ENCODE measurements at regions not wholly inside any gene's neighbourhood (a gene's known extent, or its start where the extent isn't known, plus 50 kb on each side); places are given as distances from the start of the nearest gene placed in this dataset.

- no peak for DNase-seq
These were observed 851.4 kb upstream of the AGA start for GRCh38 chr4:178293601-178294000.

DNA sequence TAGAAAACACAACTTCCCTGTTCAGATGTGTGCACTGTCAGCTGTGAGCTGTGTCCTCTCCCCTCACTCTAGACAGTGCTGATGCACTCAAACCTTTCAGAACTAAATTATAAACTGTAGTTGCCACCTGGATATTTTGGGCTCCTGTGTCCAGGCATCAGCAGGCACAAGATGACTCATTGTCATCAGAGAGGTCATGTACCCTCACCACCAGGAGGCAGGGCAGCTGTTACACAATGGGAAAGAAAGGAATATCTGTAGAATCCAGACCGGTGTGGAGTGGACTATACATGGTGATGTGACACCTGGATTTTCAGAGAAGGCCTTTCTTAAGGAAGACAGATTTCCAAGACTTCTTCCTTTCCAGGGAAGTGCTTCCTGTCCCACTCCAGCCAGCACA, 854.4 kb upstream of the AGA start:
- DNase-seq, result no peak

DNA sequence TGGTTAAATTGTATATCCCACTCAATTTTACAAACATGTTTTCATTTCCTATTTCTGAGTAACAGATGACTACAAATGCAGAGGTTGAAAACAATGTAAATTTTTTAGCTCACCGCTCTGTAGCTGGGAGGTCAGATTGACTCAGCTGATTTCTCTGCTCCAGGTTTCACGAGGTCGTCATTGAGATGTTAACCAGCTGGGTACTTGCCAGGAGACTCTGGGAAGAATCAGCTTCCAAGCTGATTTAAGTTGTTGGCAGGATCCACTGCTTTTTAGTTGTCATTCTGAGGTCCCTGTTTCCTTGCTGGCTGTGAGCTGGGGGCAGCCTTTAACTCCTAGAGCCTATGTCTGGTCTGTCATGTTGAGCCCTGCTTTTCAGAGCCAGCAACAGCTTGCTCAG, 864.3 kb upstream of the AGA start:
- DNase-seq, result peak; percentile 3

- DNase-seq, result no peak
These were observed 867.7 kb upstream of the AGA start for GRCh38 chr4:178309890-178310289.

- no peak for DNase-seq
These were observed 869.8 kb upstream of the AGA start for GRCh38 chr4:178311997-178312396.

- no peak for DNase-seq
These were observed 872.0 kb upstream of the AGA start for GRCh38 chr4:178314287-178314686.

DNA sequence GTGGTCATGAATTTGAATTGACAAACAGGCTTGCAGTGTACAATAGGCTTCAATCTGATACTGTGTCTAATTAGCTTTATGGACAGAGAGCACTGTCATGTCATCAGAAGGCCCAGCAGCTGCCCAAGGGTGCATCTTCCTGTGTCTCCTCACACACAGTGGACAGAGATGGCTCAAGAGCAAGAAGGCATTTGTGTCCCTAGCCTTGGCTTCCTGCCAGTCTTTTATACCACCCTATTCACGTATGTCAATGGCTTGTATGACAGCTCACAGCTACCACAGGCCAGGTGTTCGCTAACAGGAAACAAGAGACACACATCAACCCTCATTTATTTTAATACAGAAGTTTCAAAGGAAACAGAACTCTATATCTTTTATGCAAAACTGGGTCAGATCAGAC, 874.0 kb upstream of the AGA start:
- peak; percentile 1 for DNase-seq

- no peak for DNase-seq
These were observed 877.8 kb upstream of the AGA start for GRCh38 chr4:178320003-178320402.

DNA sequence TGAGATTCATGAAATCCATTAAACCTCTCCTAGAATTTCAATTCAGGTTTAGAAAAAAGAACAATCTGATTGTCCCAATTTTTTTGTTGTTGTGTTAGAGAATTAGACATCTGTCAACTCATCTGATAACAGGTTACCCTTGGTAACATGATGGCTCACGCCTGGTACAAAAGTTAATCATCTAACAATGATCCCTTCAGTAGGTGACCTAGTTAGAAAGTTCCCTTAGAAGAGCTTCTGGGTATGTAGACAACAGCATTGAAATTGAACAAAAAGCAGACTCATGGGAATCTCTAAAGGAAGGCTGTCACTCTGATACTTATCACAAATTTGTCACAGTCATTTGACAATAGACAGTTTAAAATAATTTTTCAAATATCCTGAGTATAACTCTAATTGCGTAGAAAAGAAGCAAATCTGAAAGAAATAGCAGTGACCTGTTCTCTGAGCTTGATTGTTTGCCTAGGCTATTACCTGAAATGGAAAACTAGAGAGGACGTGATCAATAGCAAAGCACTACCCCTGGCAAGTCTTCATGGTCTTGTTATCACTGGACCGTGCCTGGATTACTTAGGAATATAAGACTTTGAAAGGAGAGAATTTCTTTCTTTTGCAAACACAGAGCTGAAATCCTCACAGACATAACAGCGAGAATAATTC, 880.4 kb upstream of the AGA start:
- DNase-seq, result no peak

DNA sequence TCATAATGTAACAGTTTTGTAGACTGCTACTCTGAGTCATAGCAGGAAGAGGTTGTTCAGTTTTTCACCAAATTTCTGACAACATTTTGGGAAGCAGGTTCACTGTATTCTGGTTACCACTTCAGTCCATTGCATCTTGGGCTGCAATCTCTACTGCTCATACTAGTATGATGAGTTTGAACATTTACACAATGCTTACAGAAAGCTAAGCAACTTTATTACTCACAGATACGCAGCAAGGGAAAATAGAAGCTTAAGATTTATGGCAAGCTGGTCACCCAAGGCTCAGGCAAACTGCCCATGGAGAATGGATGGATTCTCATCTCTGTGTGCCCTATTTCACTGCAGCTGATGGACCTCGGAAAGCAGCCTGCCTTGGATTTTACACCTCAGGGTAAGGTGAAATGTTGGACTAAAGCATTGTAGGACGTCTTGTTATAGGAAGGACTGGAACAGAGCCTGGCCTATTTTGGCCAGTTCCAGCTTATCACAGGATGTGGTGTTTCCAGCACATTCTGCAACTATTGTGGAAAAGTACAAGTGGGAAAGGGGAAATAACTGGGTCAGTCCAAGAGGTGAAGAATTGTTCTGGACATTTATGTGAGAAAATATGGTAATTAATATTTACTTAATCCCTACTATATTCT, 887.1 kb upstream of the AGA start:
- DNase-seq, result no peak

DNA sequence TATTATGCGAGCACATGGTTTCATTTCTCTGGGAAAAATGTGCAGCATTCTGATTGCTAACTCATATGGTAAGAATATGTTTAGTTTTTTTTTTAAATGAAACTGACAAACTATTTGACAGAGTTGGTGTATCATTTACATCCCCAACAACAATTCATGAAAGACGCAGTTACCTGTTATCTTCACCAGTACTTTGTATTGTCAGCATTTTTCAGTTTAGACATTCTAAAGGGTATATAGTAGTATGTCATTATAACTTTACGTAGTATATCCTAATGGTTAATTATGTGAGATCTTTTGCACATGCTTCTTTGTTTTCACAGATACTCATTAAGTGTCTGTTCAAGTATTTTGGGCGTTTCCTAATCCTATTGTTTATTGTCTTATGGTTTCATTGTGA, 891.1 kb upstream of the AGA start:
- DNase-seq, result no peak

DNA sequence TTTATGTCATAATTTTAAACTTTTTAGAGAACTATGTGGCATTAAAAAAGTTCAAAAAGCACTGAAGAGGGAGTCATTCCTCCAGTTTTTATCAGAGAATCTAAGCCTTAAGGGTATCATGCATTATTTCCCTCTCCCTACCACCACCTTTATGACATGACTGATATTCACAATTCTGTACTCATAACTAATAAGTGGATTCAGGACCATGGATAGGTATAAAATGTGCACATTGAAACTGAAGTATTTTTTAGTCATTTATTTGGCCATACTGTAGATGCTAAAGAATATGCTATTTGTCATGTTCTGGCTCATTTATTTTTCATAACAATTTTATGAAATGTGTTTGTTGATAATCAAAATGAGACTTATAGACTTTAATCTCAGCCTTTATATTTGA, 897.5 kb upstream of the AGA start:
- DNase-seq, result peak; percentile 2

DNA sequence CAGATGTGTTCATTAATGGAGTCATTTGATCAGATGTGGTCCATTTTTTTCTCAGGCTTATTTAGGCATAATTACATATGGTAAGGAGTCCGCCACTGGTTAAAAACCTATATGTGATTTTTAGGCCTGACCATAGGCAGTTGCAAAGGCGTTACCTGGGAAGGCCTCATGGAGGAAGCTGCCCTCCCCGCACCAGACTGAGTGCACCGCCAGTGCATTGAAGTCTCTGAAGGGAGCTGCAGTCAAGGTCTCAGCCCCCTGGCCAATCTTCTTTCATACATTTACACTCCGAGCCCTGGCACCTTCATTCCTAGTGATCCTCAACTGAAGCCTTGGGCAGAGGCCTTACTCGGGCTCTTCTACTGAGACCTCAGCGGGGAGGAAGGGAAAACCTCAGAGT, 898.2 kb upstream of the AGA start:
- no peak for DNase-seq

DNA sequence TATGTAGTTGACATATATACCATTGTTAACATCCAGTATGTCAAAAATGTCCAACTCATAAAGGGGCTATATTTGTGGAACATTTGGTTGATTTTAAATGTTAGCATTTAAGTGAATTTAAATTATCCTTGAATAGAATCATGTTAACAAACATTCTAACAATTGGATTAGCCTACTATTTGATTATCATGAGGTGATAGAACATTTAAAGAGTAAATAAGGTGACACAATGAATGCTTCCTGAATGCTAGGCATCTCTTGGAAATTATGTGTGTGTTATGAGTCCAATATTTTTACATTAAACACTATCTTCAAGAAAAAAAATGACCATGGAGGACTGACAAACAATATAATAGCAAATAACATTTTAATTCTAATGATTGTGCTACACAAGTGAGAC, 901.9 kb upstream of the AGA start:
- no peak for DNase-seq

DNA sequence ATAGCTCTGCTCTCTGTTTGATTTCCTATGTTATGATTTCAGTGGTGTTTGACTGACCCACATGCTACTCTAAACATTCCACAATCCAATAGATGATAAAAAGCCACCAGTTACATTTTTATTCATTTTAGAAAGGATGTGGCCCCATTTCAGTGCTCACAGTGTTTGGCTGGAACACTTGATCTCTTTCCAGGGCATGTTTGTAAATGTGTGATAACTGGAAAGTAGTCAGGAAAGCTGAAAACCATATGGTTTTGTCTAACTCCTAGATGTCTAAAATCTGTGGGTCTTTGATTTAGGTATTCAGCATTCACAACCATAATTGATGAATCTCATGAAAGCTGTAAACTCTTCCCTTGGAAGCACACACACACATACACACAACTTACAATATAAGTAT, 904.9 kb upstream of the AGA start:
- peak; percentile 1 for DNase-seq

GRCh38 chr4:178349601-178350000, 907.4 kb upstream of the AGA start:
- DNase-seq, result no peak

- no peak for DNase-seq
These were observed 908.9 kb upstream of the AGA start for GRCh38 chr4:178351185-178351584.

GRCh38 chr4:178356725-178357124, 914.5 kb upstream of the AGA start:
- DNase-seq, result no peak

GRCh38 chr4:178385481-178385880, 943.2 kb upstream of the AGA start:
- no peak for DNase-seq

DNA sequence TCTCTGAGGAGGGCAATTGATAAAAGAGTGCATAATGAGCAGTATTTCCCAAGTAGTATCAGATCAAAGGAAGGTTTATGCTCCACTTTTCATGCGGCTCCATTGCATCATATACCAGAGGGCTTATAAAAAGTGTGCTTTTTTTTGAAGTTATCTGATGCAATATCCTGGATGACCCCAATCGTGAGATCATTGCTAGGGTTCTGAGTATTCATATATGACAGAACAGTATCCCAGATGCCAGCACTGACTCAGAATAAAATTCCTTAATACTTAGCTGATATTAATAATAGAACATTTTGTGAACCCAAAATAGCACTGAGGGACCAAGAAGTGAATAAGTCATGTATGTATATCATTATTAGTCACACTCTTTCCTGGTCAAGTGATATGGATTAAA, 945.5 kb upstream of the AGA start:
- DNase-seq, result no peak

- no peak for DNase-seq
These were observed 953.6 kb upstream of the AGA start for GRCh38 chr4:178395798-178396197.

GRCh38 chr4:178412455-178412854, 970.2 kb upstream of the AGA start:
- no peak for DNase-seq

GRCh38 chr4:178414042-178414441, 971.8 kb upstream of the AGA start:
- no peak for DNase-seq

- no peak for DNase-seq
These were observed 972.7 kb upstream of the AGA start for GRCh38 chr4:178414881-178415446.
